GM21381 (cell line): ENCODE measurements at regions not wholly inside any gene's neighbourhood (a gene's known extent, or its start where the extent isn't known, plus 50 kb on each side); places are given as distances from the start of the nearest gene placed in this dataset.
"Not testable (repeated sequence)": the region's sequence is repeated elsewhere in the genome, so short reads cannot be mapped to it uniquely, and the experiment has no call there.

ENCODE experiments used
- ATAC-seq: cut with Tn5 transposase; IDR thresholded peaks from one replicate; pipeline ENCODE4 v1.9.1; 2021; ENCODE audit warnings: mild to moderate bottlenecking, moderate library complexity; ENCODE audit not compliant: unreplicated experiment

- not testable (repeated sequence) for ATAC-seq
Measured at GRCh38 chr1:146654763-146655162, 283.4 kb upstream of the NBPF12 start.

GRCh38 chr1:146645978-146646604, 292.0 kb upstream of the NBPF12 start:
- not testable (repeated sequence) for ATAC-seq

GRCh38 chr1:146641534-146641933, 296.6 kb upstream of the NBPF12 start:
- ATAC-seq: not testable (repeated sequence)

GRCh38 chr1:146640671-146641070, 297.5 kb upstream of the NBPF12 start:
- not testable (repeated sequence) for ATAC-seq

- ATAC-seq: not testable (repeated sequence)
Measured at GRCh38 chr1:146630302-146630701, 307.8 kb upstream of the NBPF12 start.

- not testable (repeated sequence) for ATAC-seq
Measured at GRCh38 chr1:146618582-146618981, 319.5 kb upstream of the NBPF12 start.

GRCh38 chr1:146604681-146605080, 333.4 kb upstream of the NBPF12 start:
- ATAC-seq: not testable (repeated sequence)

- ATAC-seq: not testable (repeated sequence)
Measured at GRCh38 chr1:146600720-146601307, 337.3 kb upstream of the NBPF12 start.

- ATAC-seq: not testable (repeated sequence)
Measured at GRCh38 chr1:146599906-146600305, 338.2 kb upstream of the NBPF12 start.

- ATAC-seq: not testable (repeated sequence)
Measured at GRCh38 chr1:146581229-146581628, 352.4 kb upstream of the NOTCH2NLA start.

GRCh38 chr1:146567541-146567940, 338.7 kb upstream of the NOTCH2NLA start:
- ATAC-seq: not testable (repeated sequence)

- not testable (repeated sequence) for ATAC-seq
Measured at GRCh38 chr1:146558032-146558431, 329.2 kb upstream of the NOTCH2NLA start.

GRCh38 chr1:146556405-146556804, 327.6 kb upstream of the NOTCH2NLA start:
- ATAC-seq: not testable (repeated sequence)

GRCh38 chr1:146552414-146552813, 323.6 kb upstream of the NOTCH2NLA start:
- not testable (repeated sequence) for ATAC-seq

GRCh38 chr1:146548684-146549083, 319.9 kb upstream of the NOTCH2NLA start:
- not testable (repeated sequence) for ATAC-seq

GRCh38 chr1:146546189-146546588, 317.4 kb upstream of the NOTCH2NLA start:
- ATAC-seq: not testable (repeated sequence)

GRCh38 chr1:146537775-146538373, 309.1 kb upstream of the NOTCH2NLA start:
- not testable (repeated sequence) for ATAC-seq

- not testable (repeated sequence) for ATAC-seq
Measured at GRCh38 chr1:146536028-146536427, 307.2 kb upstream of the NOTCH2NLA start.

- ATAC-seq: not testable (repeated sequence)
Measured at GRCh38 chr1:146535575-146535974, 306.8 kb upstream of the NOTCH2NLA start.

GRCh38 chr1:146530958-146531357, 302.1 kb upstream of the NOTCH2NLA start:
- ATAC-seq: not testable (repeated sequence)

GRCh38 chr1:146522812-146523211, 294.0 kb upstream of the NOTCH2NLA start:
- not testable (repeated sequence) for ATAC-seq

- ATAC-seq: not testable (repeated sequence)
Measured at GRCh38 chr1:146522345-146522744, 293.5 kb upstream of the NOTCH2NLA start.
